ENCODE measurements at regions not wholly inside any gene's neighbourhood (a gene's known extent, or its start where the extent isn't known, plus 50 kb on each side); places are given as distances from the start of the nearest gene placed in this dataset.

GRCh38 chr13:58594747-58595600 lies 963.4 kb downstream of the PCDH17 start:
- Histone ChIP-seq H3K4me1 (ENCODE audit: control insufficient read depth in 1 of 2, insufficient read depth in 2 of 2, low read depth in 1 of 2, low read length in 1 of 2) (no peaks in the 10 kb centered on the region), H3K4me2 (no peak overlapping the region), H3K4me3 (ENCODE audit: low read depth in 2 of 2, low read length in 1 of 2) (no peak overlapping the region), H4K20me1 (ENCODE audit: insufficient read depth) (no peaks in the 10 kb centered on the region), H3K9me3 (no peaks in the 10 kb centered on the region), H3K9me2 (no peaks in the 10 kb centered on the region), H3K27ac (ENCODE audit: low read depth in 2 of 2, low read length in 1 of 2) (no peak overlapping the region), H3K79me2 (ENCODE audit: insufficient read depth) (no peaks in the 10 kb centered on the region), H2AFZ (ENCODE audit: low read depth) (no peak overlapping the region), H3K36me3 (replicated peaks in 1 of 2; ENCODE audit: control insufficient read depth in 1 of 2, insufficient read depth in 2 of 2, low read length in 1 of 2) (no peaks in the 10 kb centered on the region), H3K27me3 (ENCODE audit: insufficient read depth) (no peaks in the 10 kb centered on the region), H3K9ac (no peak overlapping the region), H3F3A (replicated peaks; ENCODE audit: insufficient read depth) (no peaks in the 10 kb centered on the region)
- CTCF ChIA-PET, result interaction anchor here (0.6 to 0.7 kb wide), 2 partner anchors 722 to 1005 kb away, joined by 3 read pairs; no protein-coding TSS in a partner anchor
- POLR2A ChIA-PET, result no interaction called here
- no peak for DNase-seq
- WGBS (ENCODE audit: low lambda C conversion rate), result 30% methylated on average over 5 of the region's 5 CpGs
- no peak for TF ChIP-seq ELF1 (IDR thresholded peaks at IDR 0.05)
- no peak for TF ChIP-seq CHD2 (IDR thresholded peaks at IDR 0.05; ENCODE audit: low read length, partially characterized antibody)

DNA sequence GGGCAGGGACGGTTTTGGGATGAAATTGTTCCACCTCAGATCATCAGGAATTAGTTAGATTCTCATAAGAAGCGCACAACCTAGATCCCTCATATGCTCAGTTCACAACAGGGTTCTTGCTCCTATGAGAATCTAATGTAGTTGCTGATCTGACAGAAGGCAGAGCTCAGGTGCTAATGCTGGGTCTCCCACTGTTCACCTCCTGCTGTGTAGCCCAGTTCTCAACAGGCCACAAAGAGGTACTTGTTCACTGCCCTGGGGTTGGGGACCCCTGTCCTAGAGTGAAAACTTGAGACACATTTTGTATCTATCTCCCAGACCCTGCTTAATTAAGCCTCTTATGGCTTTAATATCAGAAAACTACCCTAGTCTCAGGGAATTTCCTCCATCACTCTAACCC lies 966.0 kb downstream of the PCDH17 start:
- Histone ChIP-seq H3K27ac (ENCODE audit: low read depth in 2 of 2, low read length in 1 of 2) (no peak overlapping the region), H3K9me3 (no peaks in the 10 kb centered on the region)
- no peak for TF ChIP-seq RXRA (IDR thresholded peaks at IDR 0.05; ENCODE audit: borderline replicate concordance, low read depth)
- TF ChIP-seq, protein P1, sequence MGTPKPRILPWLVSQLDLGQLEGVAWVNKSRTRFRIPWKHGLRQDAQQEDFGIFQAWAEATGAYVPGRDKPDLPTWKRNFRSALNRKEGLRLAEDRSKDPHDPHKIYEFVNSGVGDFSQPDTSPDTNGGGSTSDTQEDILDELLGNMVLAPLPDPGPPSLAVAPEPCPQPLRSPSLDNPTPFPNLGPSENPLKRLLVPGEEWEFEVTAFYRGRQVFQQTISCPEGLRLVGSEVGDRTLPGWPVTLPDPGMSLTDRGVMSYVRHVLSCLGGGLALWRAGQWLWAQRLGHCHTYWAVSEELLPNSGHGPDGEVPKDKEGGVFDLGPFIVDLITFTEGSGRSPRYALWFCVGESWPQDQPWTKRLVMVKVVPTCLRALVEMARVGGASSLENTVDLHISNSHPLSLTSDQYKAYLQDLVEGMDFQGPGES (IDR thresholded peaks at IDR 0.05; ENCODE audit: low read depth, low read length), result no peak
- no peak for TF ChIP-seq USF1 (IDR thresholded peaks at IDR 0.05; ENCODE audit: borderline replicate concordance, low read depth)
- TF ChIP-seq, protein P2, sequence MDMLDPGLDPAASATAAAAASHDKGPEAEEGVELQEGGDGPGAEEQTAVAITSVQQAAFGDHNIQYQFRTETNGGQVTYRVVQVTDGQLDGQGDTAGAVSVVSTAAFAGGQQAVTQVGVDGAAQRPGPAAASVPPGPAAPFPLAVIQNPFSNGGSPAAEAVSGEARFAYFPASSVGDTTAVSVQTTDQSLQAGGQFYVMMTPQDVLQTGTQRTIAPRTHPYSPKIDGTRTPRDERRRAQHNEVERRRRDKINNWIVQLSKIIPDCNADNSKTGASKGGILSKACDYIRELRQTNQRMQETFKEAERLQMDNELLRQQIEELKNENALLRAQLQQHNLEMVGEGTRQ (IDR thresholded peaks at IDR 0.05; ENCODE audit: borderline replicate concordance, low read depth, low read length), result no peak
- TF ChIP-seq EP300 (IDR thresholded peaks at IDR 0.05; ENCODE audit: borderline replicate concordance in 1 of 2, low read depth in 1 of 2, low read length in 1 of 2), result no peak
- no peak for TF ChIP-seq PBX3 (IDR thresholded peaks at IDR 0.05)
- TF ChIP-seq TAF1 (IDR thresholded peaks at IDR 0.05; ENCODE audit: borderline replicate concordance, low read depth, low read length), result no peak
- TF ChIP-seq FOXJ3 (CRISPR knock-in tag; IDR thresholded peaks at IDR 0.05), result no peak
- TF ChIP-seq MEF2A (IDR thresholded peaks at IDR 0.05; ENCODE audit: borderline replicate concordance, low read depth), result no peak
- no peak for TF ChIP-seq MXI1 (IDR thresholded peaks at IDR 0.05; ENCODE audit: low read depth, low read length)
- TF ChIP-seq FOSL2 (IDR thresholded peaks at IDR 0.05; ENCODE audit: borderline replicate concordance, low read depth), result no peak
- TF ChIP-seq, protein P3, sequence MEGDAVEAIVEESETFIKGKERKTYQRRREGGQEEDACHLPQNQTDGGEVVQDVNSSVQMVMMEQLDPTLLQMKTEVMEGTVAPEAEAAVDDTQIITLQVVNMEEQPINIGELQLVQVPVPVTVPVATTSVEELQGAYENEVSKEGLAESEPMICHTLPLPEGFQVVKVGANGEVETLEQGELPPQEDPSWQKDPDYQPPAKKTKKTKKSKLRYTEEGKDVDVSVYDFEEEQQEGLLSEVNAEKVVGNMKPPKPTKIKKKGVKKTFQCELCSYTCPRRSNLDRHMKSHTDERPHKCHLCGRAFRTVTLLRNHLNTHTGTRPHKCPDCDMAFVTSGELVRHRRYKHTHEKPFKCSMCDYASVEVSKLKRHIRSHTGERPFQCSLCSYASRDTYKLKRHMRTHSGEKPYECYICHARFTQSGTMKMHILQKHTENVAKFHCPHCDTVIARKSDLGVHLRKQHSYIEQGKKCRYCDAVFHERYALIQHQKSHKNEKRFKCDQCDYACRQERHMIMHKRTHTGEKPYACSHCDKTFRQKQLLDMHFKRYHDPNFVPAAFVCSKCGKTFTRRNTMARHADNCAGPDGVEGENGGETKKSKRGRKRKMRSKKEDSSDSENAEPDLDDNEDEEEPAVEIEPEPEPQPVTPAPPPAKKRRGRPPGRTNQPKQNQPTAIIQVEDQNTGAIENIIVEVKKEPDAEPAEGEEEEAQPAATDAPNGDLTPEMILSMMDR (IDR thresholded peaks at IDR 0.05), result no peak
- no peak for TF ChIP-seq GABPA (IDR thresholded peaks at IDR 0.05; ENCODE audit: low read depth)
- TF ChIP-seq ZBTB33 (IDR thresholded peaks at IDR 0.05; ENCODE audit: borderline replicate concordance, low read depth), result no peak
- TF ChIP-seq ELF1 (IDR thresholded peaks at IDR 0.05), result no peak
- no peak for TF ChIP-seq YY1 (IDR thresholded peaks at IDR 0.05; ENCODE audit: low read depth)

More for the DNA sequence above, 966.0 kb downstream of the PCDH17 start:
- Histone ChIP-seq H3K9me2 (no peaks in the 10 kb centered on the region), H3K4me1 (ENCODE audit: control insufficient read depth in 1 of 2, insufficient read depth in 2 of 2, low read depth in 1 of 2, low read length in 1 of 2) (no peaks in the 10 kb centered on the region), H3K4me2 (no peak overlapping the region), H3K4me3 (ENCODE audit: low read depth in 2 of 2, low read length in 1 of 2) (no peak overlapping the region), H4K20me1 (ENCODE audit: insufficient read depth) (no peaks in the 10 kb centered on the region), H3K9ac (no peak overlapping the region), H2AFZ (ENCODE audit: low read depth) (no peak overlapping the region), H3K36me3 (replicated peaks in 1 of 2; ENCODE audit: control insufficient read depth in 1 of 2, insufficient read depth in 2 of 2, low read length in 1 of 2) (no peaks in the 10 kb centered on the region), H3K79me2 (ENCODE audit: insufficient read depth) (no peaks in the 10 kb centered on the region), H3F3A (replicated peaks; ENCODE audit: insufficient read depth) (no peaks in the 10 kb centered on the region), H3K27me3 (ENCODE audit: insufficient read depth) (no peaks in the 10 kb centered on the region)
- POLR2A ChIA-PET, result no interaction called here
- WGBS (ENCODE audit: low lambda C conversion rate), result 30% methylated on average over 2 of the region's 2 CpGs
- CTCF ChIA-PET, result no interaction called here
- DNase-seq, result no peak
